ENCODE measurements at regions not wholly inside any gene's neighbourhood (a gene's known extent, or its start where the extent isn't known, plus 50 kb on each side); places are given as distances from the start of the nearest gene placed in this dataset.

DNA sequence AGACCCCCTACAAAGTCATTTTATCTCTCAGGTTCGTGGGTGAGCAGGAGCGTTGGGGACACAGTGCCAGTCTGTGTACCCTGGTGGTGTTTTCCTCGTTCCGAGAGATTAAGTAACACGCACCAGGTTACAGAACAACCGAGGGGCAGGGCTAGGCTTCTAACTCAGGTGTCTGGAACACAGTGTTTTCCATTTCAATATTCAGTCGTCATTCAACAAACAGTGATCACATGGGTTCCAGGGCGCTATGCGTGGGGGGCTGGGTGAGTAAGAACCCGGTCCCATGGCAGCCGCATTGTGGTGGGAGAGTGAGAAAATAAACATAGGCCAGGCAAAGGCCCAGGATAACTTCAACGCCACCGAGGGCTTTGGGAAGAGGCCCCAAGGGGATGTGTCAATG lies 55.9 kb upstream of the RNU6ATAC start:
- WGBS (ENCODE audit: insufficient coverage, insufficient replicate concordance, low lambda C conversion rate, missing lambda C conversion rate), result 43% methylated on average over 13 of the region's 13 CpGs
- H3K27ac ChIP-seq (ENCODE audit: control insufficient read depth, insufficient read depth), result no peak overlapping the region
- no peak for TF ChIP-seq WRNIP1 (IDR thresholded peaks at IDR 0.05; ENCODE audit: borderline replicate concordance, low read depth, low read length)
- TF ChIP-seq, protein P1, sequence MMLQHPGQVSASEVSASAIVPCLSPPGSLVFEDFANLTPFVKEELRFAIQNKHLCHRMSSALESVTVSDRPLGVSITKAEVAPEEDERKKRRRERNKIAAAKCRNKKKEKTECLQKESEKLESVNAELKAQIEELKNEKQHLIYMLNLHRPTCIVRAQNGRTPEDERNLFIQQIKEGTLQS (IDR thresholded peaks at IDR 0.05; ENCODE audit: borderline replicate concordance, extremely low read depth, low read depth, low read length), result no peak
- no peak for TF ChIP-seq MYB (IDR thresholded peaks at IDR 0.05; ENCODE audit: borderline replicate concordance, low read depth, low read length)
- no peak for TF ChIP-seq YY1 (IDR thresholded peaks at IDR 0.05; ENCODE audit: low read depth, low read length)
- no peak for TF ChIP-seq DPF2 (IDR thresholded peaks at IDR 0.05)
- no peak for TF ChIP-seq SRF (IDR thresholded peaks at IDR 0.05; ENCODE audit: low read depth in 2 of 2, low read length in 2 of 2)
- no peak for TF ChIP-seq ZNF274 (IDR thresholded peaks at IDR 0.05; ENCODE audit: insufficient read depth, insufficient read length)
- TF ChIP-seq, protein P2, sequence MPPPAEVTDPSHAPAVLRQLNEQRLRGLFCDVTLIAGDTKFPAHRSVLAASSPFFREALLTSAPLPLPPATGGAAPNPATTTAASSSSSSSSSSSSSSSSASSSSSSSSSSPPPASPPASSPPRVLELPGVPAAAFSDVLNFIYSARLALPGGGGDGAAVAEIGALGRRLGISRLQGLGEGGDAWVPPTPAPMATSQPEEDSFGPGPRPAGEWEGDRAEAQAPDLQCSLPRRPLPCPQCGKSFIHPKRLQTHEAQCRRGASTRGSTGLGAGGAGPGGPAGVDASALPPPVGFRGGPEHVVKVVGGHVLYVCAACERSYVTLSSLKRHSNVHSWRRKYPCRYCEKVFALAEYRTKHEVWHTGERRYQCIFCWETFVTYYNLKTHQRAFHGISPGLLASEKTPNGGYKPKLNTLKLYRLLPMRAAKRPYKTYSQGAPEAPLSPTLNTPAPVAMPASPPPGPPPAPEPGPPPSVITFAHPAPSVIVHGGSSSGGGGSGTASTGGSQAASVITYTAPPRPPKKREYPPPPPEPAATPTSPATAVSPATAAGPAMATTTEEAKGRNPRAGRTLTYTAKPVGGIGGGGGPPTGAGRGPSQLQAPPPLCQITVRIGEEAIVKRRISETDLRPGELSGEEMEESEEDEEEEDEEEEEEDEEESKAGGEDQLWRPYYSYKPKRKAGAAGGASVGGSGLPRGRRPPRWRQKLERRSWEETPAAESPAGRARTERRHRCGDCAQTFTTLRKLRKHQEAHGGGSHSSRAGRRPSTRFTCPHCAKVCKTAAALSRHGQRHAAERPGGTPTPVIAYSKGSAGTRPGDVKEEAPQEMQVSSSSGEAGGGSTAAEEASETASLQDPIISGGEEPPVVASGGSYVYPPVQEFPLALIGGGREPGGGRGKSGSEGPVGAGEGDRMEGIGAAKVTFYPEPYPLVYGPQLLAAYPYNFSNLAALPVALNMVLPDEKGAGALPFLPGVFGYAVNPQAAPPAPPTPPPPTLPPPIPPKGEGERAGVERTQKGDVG (CRISPR knock-in tag; IDR thresholded peaks at IDR 0.05), result no peak
- H3K9me3 ChIP-seq (replicated peaks; ENCODE audit: control insufficient read depth, insufficient read depth, low read length), result no peaks in the 10 kb centered on the region
- no peak overlapping the region for H3K4me2 ChIP-seq (ENCODE audit: control insufficient read depth, insufficient read depth)
- FAIRE-seq (no peak), DNase-seq (ENCODE audit: low read depth, low spot score) (no peak), ATAC-seq (no peak)
- RAD21 ChIA-PET (ENCODE audit: unreplicated experiment), result no interaction called here
- no peaks in the 10 kb centered on the region for H3K36me3 ChIP-seq (ENCODE audit: control insufficient read depth in 2 of 2, insufficient read depth in 2 of 2, low read length in 1 of 2)
- in situ Hi-C loops (cut with MboI) (no loop called here), intact Hi-C loops (cut with micrococcal nuclease; ENCODE audit: unreplicated experiment) (no loop called here)
- no peaks in the 10 kb centered on the region; a peak in 2 of 4 replicates for H3K27me3 ChIP-seq (replicated peaks in 1 of 2; ENCODE audit: control insufficient read depth in 2 of 2, insufficient read depth in 2 of 2, low read length in 1 of 2)
- no peak overlapping the region for H3K4me3 ChIP-seq
- no peaks in the 10 kb centered on the region for H3K4me1 ChIP-seq (ENCODE audit: control insufficient read depth, insufficient read depth, low read length)
- SMC1A ChIA-PET (ENCODE audit: uncharacterized antibody, unreplicated experiment), result no interaction called here
- no peak overlapping the region for H2AFZ ChIP-seq (ENCODE audit: control insufficient read depth, low read depth, low read length)
- no peaks in the 10 kb centered on the region for H3K79me2 ChIP-seq (ENCODE audit: control insufficient read depth, insufficient read depth, low read length)
- no peak overlapping the region for H3K9ac ChIP-seq (ENCODE audit: control insufficient read depth, insufficient read depth, low read length)
- POLR2A ChIA-PET, result no interaction called here
- no peaks in the 10 kb centered on the region for H4K20me1 ChIP-seq (ENCODE audit: control insufficient read depth, insufficient read depth)
- CTCF ChIA-PET, result no interaction called here
- no TSS peak for BruUV-seq (replicated peaks)

Measured in GM12878 (cell line).